Cardiac muscle cell (in vitro differentiated cells and primary cell): ENCODE measurements at regions not wholly inside any gene's neighbourhood (a gene's known extent, or its start where the extent isn't known, plus 50 kb on each side); places are given as distances from the start of the nearest gene placed in this dataset.

ENCODE experiments used
- DNase-seq, 2 donors: peaks; one replicate each; pipeline versions ENCODE4 v3.0.0 to v3.0.0-alpha.2; 2010 to 2017; ENCODE audit warnings: low read depth in 1 of 2, low spot score in 1 of 2
- H3K27ac ChIP-seq: fragments of 200-600 bp; sonication (generic); 2 replicates; pipeline ENCODE4 v1.5.1; 2016
- H3K27me3 ChIP-seq: fragments of 200-600 bp; sonication (generic); 2 replicates; pipeline ENCODE4 v1.6.0; 2016; ENCODE audit warnings: control low read depth
- H3K36me3 ChIP-seq: fragments of 200-600 bp; sonication (generic); 2 replicates; pipeline ENCODE4 v1.5.1; 2016; ENCODE audit warnings: control low read depth
- H3K4me1 ChIP-seq: fragments of 200-600 bp; sonication (generic); 2 replicates; pipeline ENCODE4 v1.8.1; 2017; ENCODE audit warnings: low read depth, mild to moderate bottlenecking, mixed run types
- H3K4me3 ChIP-seq: fragments of 200-600 bp; sonication (generic); 2 replicates; pipeline ENCODE4 v1.5.1; 2016; ENCODE audit warnings: mild to moderate bottlenecking
- H3K9me3 ChIP-seq: fragments of 200-600 bp; sonication (generic); 2 replicates; pipeline ENCODE4 v1.5.1; 2017; ENCODE audit warnings: low read depth, mild to moderate bottlenecking, control low read depth
- CTCF ChIP-seq: IDR thresholded peaks from 2 replicates; pipeline ENCODE4 v1.5.1; 2012; ENCODE audit warnings: low read depth, mild to moderate bottlenecking, low read length

DNA sequence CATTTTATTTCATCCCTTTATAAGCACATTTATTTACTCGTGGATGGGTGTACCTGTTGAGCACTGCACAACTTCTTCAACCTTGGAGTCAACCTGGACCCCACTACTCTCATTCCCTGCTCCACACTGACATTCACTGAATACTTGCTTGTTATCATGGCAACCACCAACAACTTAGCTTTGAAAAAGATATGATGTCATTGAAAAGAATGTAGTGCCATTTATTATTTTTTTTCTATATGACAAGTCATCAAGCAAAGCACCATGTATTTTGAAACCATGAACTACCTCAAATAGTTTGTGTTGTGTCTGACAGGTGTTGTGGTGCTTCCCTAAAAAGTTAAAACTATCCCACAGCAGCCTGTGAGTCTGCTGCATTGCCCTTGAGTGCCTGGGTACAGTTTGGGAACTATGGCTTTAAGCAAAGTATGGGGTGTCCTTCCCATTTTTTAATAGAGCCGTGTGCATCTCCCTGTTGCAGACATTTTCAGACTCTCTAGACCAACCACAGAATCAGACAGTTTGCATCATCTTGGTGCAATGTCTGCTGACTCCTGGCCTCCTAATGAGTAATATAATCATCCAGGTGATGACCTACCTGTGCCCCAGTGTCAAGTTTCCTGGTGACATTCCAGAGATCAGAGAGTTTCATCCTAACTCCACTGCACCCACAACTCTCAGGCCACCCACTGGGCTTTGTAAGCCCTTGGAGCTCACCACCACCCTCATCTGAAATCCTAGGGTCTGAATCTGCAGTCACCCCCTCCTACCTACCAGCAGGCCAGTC, 339.7 kb upstream of the PROX1 start:
- Histone ChIP-seq H3K9me3 (no peaks in the 10 kb centered on the region), H3K4me3 (no peak overlapping the region), H3K27ac (no peak overlapping the region), H3K27me3 (no peaks in the 10 kb centered on the region), H3K36me3 (no peaks in the 10 kb centered on the region), H3K4me1 (peaks cover 3% of the 10 kb centered on the region)
- no peak for TF ChIP-seq CTCF
- no peak for DNase-seq

DNA sequence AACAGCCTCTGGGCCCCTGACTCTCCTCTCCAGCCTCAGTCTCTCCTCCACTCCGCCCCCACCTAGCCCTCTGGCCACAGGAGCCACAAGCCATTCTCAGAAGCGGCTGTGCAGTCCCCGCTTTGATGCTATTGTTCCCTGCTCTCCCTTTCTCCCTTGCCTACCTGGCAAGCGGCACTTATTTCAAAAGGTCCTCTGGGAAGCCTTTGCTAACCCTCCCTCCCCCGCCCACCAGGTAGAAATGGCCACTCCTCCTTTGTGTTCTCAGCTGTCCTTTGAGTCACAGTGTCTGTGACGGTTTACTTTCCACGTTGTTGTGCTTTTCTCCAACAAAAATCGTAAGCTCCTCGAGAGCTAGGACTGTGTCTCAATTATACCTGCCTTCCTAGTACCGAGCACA, 338.4 kb upstream of the PROX1 start:
- Histone ChIP-seq H3K4me1 (peaks cover 3% of the 10 kb centered on the region), H3K4me3 (no peak overlapping the region), H3K9me3 (no peaks in the 10 kb centered on the region), H3K36me3 (no peaks in the 10 kb centered on the region), H3K27me3 (no peaks in the 10 kb centered on the region), H3K27ac (no peak overlapping the region)
- DNase-seq = no peak
- no peak for TF ChIP-seq CTCF

DNA sequence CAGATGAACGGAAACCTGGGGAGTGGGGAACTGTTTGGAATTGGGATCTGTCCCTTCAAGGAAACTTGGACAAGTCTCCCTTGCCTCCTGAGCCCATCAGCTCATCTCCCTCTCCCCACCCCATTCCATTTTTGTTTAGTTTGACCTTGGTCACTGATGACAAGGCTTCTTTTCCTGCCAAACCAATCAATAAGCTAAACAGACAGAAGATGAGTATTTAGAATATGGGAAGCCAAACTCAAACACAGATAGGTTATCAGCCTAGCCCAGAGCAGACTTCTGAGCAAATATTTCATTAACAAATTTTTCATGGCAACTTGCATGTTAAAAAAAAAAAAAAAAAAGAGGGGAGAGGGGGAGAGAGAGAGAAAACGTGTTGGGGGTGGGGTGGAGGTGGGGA, 337.2 kb upstream of the PROX1 start:
- Histone ChIP-seq H3K27me3 (no peaks in the 10 kb centered on the region), H3K27ac (no peak overlapping the region), H3K4me1 (peaks cover 3% of the 10 kb centered on the region), H3K36me3 (no peaks in the 10 kb centered on the region), H3K4me3 (no peak overlapping the region), H3K9me3 (no peaks in the 10 kb centered on the region)
- no peak for DNase-seq
- TF ChIP-seq CTCF = no peak

- Histone ChIP-seq H3K4me1 (peaks cover under 1% of the 10 kb centered on the region), H3K4me3 (no peak overlapping the region), H3K36me3 (no peaks in the 10 kb centered on the region), H3K27ac (no peak overlapping the region), H3K27me3 (no peaks in the 10 kb centered on the region), H3K9me3 (no peaks in the 10 kb centered on the region)
- no peak for TF ChIP-seq CTCF
- DNase-seq = no peak
These were observed 336.7 kb upstream of the PROX1 start for GRCh38 chr1:213651077-213651476.

GRCh38 chr1:213652109-213652508, 335.7 kb upstream of the PROX1 start:
- Histone ChIP-seq H3K9me3 (no peaks in the 10 kb centered on the region), H3K36me3 (no peaks in the 10 kb centered on the region), H3K4me1 (no peaks in the 10 kb centered on the region), H3K27ac (no peak overlapping the region), H3K4me3 (no peak overlapping the region), H3K27me3 (no peaks in the 10 kb centered on the region)
- no peak for DNase-seq
- no peak for TF ChIP-seq CTCF
